ENCODE measurements at regions not wholly inside any gene's neighbourhood (a gene's known extent, or its start where the extent isn't known, plus 50 kb on each side); places are given as distances from the start of the nearest gene placed in this dataset.

DNA sequence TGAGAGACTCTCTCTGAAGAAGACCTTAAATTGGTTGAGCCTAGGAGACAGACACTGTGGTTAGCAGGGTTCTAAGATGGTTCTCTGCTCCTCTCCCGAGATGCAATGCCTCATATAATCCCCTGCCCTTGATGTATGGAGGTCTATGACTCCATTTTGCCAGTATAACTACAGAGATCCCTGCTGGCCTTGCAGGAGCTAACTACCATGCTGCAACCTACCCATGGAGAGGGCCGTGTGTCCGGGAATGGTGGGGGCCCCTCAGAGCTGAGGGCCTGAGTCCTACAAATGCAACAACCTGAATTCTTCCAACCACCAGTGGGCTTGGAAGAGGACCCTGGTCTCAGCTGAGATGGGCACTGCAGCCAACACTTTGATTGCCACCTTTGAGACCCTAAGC lies 388.0 kb downstream of the SETD4 start:
- TF ChIP-seq SNAI2 (CRISPR knock-in tag; IDR thresholded peaks at IDR 0.05) (no peak), ZFP30 (CRISPR knock-in tag; IDR thresholded peaks at IDR 0.05) (no peak), ZC3H10 (CRISPR knock-in tag; IDR thresholded peaks at IDR 0.05) (no peak), ESRRG (CRISPR knock-in tag; IDR thresholded peaks at IDR 0.05) (no peak)
- TF ChIP-seq, protein P1, sequence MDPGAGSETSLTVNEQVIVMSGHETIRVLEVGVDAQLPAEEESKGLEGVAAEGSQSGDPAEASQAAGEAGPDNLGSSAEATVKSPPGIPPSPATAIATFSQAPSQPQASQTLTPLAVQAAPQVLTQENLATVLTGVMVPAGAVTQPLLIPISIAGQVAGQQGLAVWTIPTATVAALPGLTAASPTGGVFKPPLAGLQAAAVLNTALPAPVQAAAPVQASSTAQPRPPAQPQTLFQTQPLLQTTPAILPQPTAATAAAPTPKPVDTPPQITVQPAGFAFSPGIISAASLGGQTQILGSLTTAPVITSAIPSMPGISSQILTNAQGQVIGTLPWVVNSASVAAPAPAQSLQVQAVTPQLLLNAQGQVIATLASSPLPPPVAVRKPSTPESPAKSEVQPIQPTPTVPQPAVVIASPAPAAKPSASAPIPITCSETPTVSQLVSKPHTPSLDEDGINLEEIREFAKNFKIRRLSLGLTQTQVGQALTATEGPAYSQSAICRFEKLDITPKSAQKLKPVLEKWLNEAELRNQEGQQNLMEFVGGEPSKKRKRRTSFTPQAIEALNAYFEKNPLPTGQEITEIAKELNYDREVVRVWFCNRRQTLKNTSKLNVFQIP (CRISPR knock-in tag; IDR thresholded peaks at IDR 0.05; ENCODE audit: borderline replicate concordance, low read depth) = no peak

All from SK-N-SH treated with all-trans-retinoic acid at 6 μM for 48 hours (cell line).